Karpas-422 (cell line): ENCODE measurements at regions not wholly inside any gene's neighbourhood (a gene's known extent, or its start where the extent isn't known, plus 50 kb on each side); places are given as distances from the start of the nearest gene placed in this dataset.

Experiments used
- DNase-seq: peaks from one replicate; pipeline ENCODE4 v3.0.0-alpha.2; 2015
- H2AFZ ChIP-seq: fragments of 200-600 bp; sonication (generic); 2 replicates; pipeline ENCODE4 v1.6.1; 2014; ENCODE audit warnings: antibody characterized with exemption, low read length, mixed read lengths
- H3K27ac ChIP-seq: fragments of 200-600 bp; sonication (generic); 2 replicates; pipeline ENCODE4 v1.5.1; 2014; ENCODE audit warnings: mild to moderate bottlenecking, low read length, moderate library complexity
- H3K27me3 ChIP-seq: fragments of 200-600 bp; sonication (generic); 2 replicates; pipeline ENCODE4 v1.6.1; 2014; ENCODE audit warnings: low read length, mixed read lengths
- H3K36me3 ChIP-seq: fragments of 200-600 bp; sonication (generic); 2 replicates; pipeline ENCODE4 v1.6.1; 2014; ENCODE audit warnings: low read length, mixed read lengths; ENCODE audit not compliant: insufficient read depth
- H3K4me1 ChIP-seq: fragments of 200-600 bp; sonication (generic); 2 replicates; pipeline ENCODE4 v1.6.1; 2014; ENCODE audit warnings: mild to moderate bottlenecking, low read length, mixed read lengths
- H3K4me2 ChIP-seq: fragments of 200-600 bp; sonication (generic); 2 replicates; pipeline ENCODE4 v1.6.1; 2014; ENCODE audit warnings: low read length, low read depth, mild to moderate bottlenecking; ENCODE audit not compliant: poor library complexity, severe bottlenecking
- H3K4me3 ChIP-seq: fragments of 200-600 bp; sonication (generic); 2 replicates; pipeline ENCODE4 v1.5.1; 2014; ENCODE audit warnings: mild to moderate bottlenecking, antibody characterized with exemption, low read length, mixed read lengths
- H3K79me2 ChIP-seq: fragments of 200-600 bp; sonication (generic); 2 replicates; pipeline ENCODE4 v1.6.1; 2014; ENCODE audit warnings: mild to moderate bottlenecking, low read length, mixed read lengths
- H3K9ac ChIP-seq: fragments of 200-600 bp; sonication (generic); 2 replicates; pipeline ENCODE4 v1.6.0; 2014; ENCODE audit warnings: low read length
- H3K9me2 ChIP-seq: fragments of 200-600 bp; sonication (generic), shearing (Covaris generic); replicated peaks from 2 replicates; pipeline ENCODE4 v1.6.0; 2014; ENCODE audit warnings: mild to moderate bottlenecking, low read length, moderate library complexity; ENCODE audit not compliant: insufficient read depth
- H3K9me3 ChIP-seq: fragments of 300-700, 200-600 bp; sonication (generic); 2 replicates; pipeline ENCODE4 v1.6.1; 2014; ENCODE audit warnings: low read length, mixed read lengths
- H4K20me1 ChIP-seq: fragments of 200-600 bp; sonication (generic); 2 replicates; pipeline ENCODE4 v1.6.1; 2014; ENCODE audit warnings: mild to moderate bottlenecking, antibody characterized with exemption, low read length, low read depth; ENCODE audit not compliant: insufficient read depth

DNA sequence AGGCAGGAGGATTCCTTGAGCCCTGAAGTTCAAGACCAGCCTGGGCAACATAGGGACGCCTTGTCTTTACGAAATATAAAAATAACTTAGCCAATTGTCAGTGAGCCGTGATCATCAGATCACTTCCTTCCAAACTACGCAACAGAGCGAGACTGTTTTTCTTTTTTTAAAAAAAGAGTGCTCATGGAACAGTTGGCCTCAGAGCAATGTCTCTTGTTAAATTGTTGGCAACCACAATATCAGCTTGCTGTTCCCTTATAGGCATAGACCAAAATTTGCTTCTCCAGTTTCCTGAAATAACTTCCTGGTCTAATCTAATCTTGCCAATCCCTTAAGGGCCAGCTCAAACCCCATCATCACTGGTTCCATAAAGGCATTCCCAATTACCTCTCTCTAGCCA is 93.3 kb upstream of the SLC4A7 start:
- H2AFZ ChIP-seq: no peak overlapping the region
- no peaks in the 10 kb centered on the region for H4K20me1 ChIP-seq
- H3K79me2 ChIP-seq: no peaks in the 10 kb centered on the region
- no peaks in the 10 kb centered on the region for H3K4me1 ChIP-seq
- H3K9me2 ChIP-seq: no peaks in the 10 kb centered on the region
- no peak overlapping the region for H3K4me2 ChIP-seq
- DNase-seq: no peak
- no peaks in the 10 kb centered on the region for H3K9me3 ChIP-seq
- no peaks in the 10 kb centered on the region for H3K27me3 ChIP-seq
- no peak overlapping the region for H3K27ac ChIP-seq
- no peak overlapping the region for H3K4me3 ChIP-seq
- H3K36me3 ChIP-seq: no peaks in the 10 kb centered on the region
- H3K9ac ChIP-seq: no peak overlapping the region

DNA sequence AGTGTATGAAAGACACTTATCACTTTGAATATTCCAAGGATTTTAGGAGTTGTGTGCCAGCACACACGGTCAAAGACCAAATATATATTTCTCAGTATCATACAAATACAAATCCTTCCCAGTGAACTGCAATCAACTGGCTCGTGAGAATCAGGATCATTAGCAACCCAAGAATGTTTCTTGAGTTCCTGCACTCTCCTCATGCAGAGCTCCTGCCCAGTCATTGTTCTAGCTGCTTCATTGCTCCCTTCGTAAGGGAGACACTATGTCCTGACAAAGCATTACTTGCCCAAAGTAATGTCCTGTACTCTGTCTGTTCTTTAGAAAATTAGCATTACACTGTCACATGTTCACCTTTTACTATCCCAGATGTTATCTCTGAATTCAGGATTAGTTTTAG is 92.0 kb upstream of the SLC4A7 start:
- Histone ChIP-seq H3K36me3 (no peaks in the 10 kb centered on the region), H3K4me2 (no peak overlapping the region), H3K79me2 (no peaks in the 10 kb centered on the region), H3K4me3 (no peak overlapping the region), H2AFZ (no peak overlapping the region), H4K20me1 (no peaks in the 10 kb centered on the region), H3K27ac (no peak overlapping the region), H3K9me2 (no peaks in the 10 kb centered on the region), H3K27me3 (no peaks in the 10 kb centered on the region), H3K4me1 (no peaks in the 10 kb centered on the region), H3K9ac (no peak overlapping the region), H3K9me3 (no peaks in the 10 kb centered on the region)
- DNase-seq: no peak

DNA sequence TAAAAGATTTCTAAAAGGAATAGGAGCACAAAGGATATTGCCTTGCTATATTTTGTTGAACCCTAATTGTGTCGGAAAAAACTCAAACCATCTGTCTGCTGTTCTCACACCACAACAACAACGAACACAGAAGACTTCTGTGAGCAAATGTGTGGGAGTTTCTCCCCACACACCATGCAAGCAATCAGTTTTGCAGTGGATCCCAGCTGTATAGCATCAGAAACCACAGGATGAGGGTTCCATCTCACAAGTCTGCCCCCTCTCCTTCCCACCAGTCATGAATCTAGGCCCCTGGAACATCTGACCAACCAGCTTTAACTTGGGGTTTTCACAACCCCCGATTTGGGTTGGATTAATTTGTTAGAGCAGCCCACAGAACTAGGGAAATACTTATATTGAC is 91.3 kb upstream of the SLC4A7 start:
- Histone ChIP-seq H3K27me3 (no peaks in the 10 kb centered on the region), H3K9ac (no peak overlapping the region), H3K79me2 (no peaks in the 10 kb centered on the region), H3K9me3 (no peaks in the 10 kb centered on the region), H3K4me3 (no peak overlapping the region), H3K4me2 (no peak overlapping the region), H3K9me2 (no peaks in the 10 kb centered on the region), H4K20me1 (no peaks in the 10 kb centered on the region), H3K36me3 (no peaks in the 10 kb centered on the region), H3K27ac (no peak overlapping the region), H3K4me1 (no peaks in the 10 kb centered on the region), H2AFZ (no peak overlapping the region)
- no peak for DNase-seq

DNA sequence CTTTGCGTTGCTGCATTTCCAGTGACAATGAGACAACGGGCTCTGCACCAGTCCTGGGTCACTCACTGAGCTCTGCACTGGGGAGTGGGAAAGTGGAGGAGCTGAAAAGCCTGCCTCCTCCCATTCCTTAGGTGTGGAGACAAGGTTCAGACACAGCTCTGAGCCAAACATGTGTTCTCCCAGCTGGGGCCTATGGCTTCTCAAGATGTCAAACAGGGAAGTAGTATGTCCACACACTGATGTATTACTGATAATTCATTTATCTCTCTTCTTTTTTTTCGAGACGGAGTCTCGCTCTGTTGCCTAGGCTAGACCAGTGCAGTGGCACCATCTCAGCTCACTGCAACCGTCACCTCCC is 90.2 kb upstream of the SLC4A7 start:
- Histone ChIP-seq H3K79me2 (no peaks in the 10 kb centered on the region), H3K9me3 (no peaks in the 10 kb centered on the region), H3K36me3 (no peaks in the 10 kb centered on the region), H3K27ac (no peak overlapping the region), H3K27me3 (no peaks in the 10 kb centered on the region), H2AFZ (no peak overlapping the region), H3K9me2 (no peaks in the 10 kb centered on the region), H3K4me1 (no peaks in the 10 kb centered on the region), H3K9ac (no peak overlapping the region), H3K4me2 (no peak overlapping the region), H3K4me3 (no peak overlapping the region), H4K20me1 (no peaks in the 10 kb centered on the region)
- no peak for DNase-seq

DNA sequence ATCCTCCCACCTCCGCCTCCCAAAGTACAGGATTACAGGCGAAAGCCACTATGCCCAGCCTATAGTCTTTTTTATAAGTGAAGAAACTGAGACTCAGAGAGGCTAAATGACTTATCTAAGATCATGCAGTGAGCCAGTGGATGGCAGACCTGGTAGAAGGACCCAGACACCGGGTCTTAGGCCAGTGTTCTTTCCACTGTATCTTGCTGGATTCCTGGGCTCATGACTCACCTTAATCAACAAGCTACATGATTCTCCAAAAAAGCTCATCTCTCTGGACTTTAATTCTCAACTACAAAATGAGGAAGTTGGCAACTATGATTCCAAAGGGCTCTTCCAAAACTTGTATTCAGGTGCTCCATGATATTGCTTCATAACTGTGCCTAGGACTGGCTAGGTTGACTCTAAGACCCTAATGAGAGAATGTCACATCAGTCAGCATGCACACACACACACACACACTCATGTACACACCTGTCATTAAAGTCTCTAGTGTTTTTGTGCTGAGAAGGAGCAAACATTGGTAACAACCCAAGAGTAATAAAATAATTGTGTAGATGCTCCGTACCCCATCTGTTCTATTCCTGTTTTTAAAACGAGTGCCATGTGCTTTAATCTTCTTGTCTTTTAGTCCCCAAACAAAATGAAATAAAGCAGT is 89.7 kb upstream of the SLC4A7 start:
- Histone ChIP-seq H3K4me2 (no peak overlapping the region), H3K27ac (no peak overlapping the region), H3K36me3 (no peaks in the 10 kb centered on the region), H3K9ac (no peak overlapping the region), H3K9me2 (no peaks in the 10 kb centered on the region), H3K4me1 (no peaks in the 10 kb centered on the region), H3K4me3 (no peak overlapping the region), H2AFZ (no peak overlapping the region), H3K9me3 (no peaks in the 10 kb centered on the region), H4K20me1 (no peaks in the 10 kb centered on the region), H3K79me2 (no peaks in the 10 kb centered on the region), H3K27me3 (no peaks in the 10 kb centered on the region)
- DNase-seq: no peak

DNA sequence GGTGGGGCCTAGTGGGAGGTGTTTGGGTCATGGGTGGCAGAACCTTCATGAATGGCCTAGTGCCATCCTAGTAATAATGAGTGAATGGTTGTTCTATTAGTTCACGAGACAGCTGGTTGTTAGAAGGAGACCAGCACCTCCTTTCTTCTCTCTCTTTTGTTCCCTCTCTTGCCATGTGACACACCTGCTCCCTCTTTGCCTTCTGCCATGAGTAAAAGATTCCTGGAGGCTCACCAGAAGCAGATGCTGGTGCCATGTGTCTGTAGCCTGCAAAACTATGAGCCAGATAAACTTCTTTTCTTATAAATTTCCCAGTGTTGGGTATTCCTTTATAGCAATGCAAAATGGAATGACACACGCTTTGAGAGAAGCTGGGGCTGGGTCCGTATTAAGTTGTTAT is 89.0 kb upstream of the SLC4A7 start:
- Histone ChIP-seq H3K9me3 (no peaks in the 10 kb centered on the region), H3K4me2 (no peak overlapping the region), H3K9ac (no peak overlapping the region), H3K4me3 (no peak overlapping the region), H3K27me3 (no peaks in the 10 kb centered on the region), H4K20me1 (no peaks in the 10 kb centered on the region), H3K36me3 (no peaks in the 10 kb centered on the region), H3K79me2 (no peaks in the 10 kb centered on the region), H3K4me1 (no peaks in the 10 kb centered on the region), H2AFZ (no peak overlapping the region), H3K27ac (no peak overlapping the region), H3K9me2 (no peaks in the 10 kb centered on the region)
- no peak for DNase-seq

DNA sequence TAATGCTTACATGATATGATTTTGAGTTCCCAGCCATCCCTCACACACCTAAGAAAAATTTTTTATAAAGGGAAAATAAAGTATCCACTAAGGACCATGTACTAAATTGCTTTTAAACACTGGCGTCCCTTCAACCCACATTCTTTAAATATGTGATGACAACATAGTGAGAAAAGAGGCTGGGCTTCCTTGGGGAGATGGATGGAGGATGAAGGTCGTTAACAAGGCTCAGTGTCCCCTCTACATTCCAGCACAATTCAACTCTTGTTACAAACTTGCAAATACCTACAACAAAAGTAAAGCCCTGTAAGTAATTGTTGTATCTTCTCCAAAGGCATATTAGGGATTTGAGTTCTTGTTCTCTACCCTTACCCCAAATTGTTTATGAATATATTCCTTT is 87.2 kb upstream of the SLC4A7 start:
- H4K20me1 ChIP-seq: no peaks in the 10 kb centered on the region
- no peaks in the 10 kb centered on the region for H3K79me2 ChIP-seq
- no peaks in the 10 kb centered on the region for H3K36me3 ChIP-seq
- DNase-seq: no peak
- H3K9me3 ChIP-seq: no peaks in the 10 kb centered on the region
- no peak overlapping the region for H3K4me2 ChIP-seq
- H3K27me3 ChIP-seq: no peaks in the 10 kb centered on the region
- H3K9me2 ChIP-seq: no peaks in the 10 kb centered on the region
- H2AFZ ChIP-seq: no peak overlapping the region
- no peak overlapping the region for H3K4me3 ChIP-seq
- H3K9ac ChIP-seq: no peak overlapping the region
- no peaks in the 10 kb centered on the region for H3K4me1 ChIP-seq
- no peak overlapping the region for H3K27ac ChIP-seq

DNA sequence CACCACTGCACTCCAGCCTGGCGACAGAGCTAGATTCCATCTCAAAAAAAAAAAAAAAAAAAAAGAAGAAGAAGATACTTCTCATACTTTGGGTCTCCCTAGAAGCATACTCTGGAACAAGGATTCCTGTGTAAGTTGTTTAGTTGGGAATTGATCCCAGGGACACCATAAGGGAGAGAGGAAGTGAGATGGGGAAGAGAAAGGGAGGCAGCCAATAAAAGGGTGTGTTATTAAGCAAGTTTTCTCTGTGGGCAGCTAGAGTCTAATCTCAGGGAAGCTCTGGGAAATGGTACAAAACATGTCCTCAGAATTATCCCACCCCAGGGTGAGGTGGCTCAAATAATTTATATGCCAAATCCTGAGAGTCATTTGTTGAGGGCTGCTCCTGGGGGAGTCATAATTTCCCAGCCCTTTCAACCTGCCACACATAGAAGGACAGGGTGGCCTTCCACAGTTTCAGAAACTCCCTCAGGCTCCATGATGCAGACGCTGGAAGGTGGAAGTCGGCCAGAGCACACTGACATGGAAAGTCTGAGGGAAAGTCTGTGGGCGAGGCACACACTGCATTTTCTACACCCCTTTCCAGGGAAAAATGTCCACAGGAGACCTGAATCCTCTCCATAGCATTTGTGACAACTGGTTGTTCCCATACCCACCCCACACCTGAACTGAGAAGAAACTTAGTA is 86.4 kb upstream of the SLC4A7 start:
- Histone ChIP-seq H3K4me2 (no peak overlapping the region), H3K79me2 (no peaks in the 10 kb centered on the region), H3K9me2 (no peaks in the 10 kb centered on the region), H2AFZ (no peak overlapping the region), H3K4me1 (no peaks in the 10 kb centered on the region), H3K4me3 (no peak overlapping the region), H3K36me3 (no peaks in the 10 kb centered on the region), H4K20me1 (no peaks in the 10 kb centered on the region), H3K9ac (no peak overlapping the region), H3K27ac (no peak overlapping the region), H3K9me3 (no peaks in the 10 kb centered on the region), H3K27me3 (no peaks in the 10 kb centered on the region)
- DNase-seq: no peak
